WERI-Rb-1 (cell line): ENCODE measurements at regions not wholly inside any gene's neighbourhood (a gene's known extent, or its start where the extent isn't known, plus 50 kb on each side); places are given as distances from the start of the nearest gene placed in this dataset.

Source experiments
- DNase-seq: peaks from one replicate; pipeline ENCODE4 v3.0.0-alpha.2; 2020
- H3K27ac ChIP-seq: fragments of 250-450 bp; sonication (Bioruptor Pico); 2 replicates; pipeline ENCODE4 v1.5.1; 2020; ENCODE audit warnings: mild to moderate bottlenecking, moderate library complexity
- H3K27me3 ChIP-seq: fragments of 250-450 bp; sonication (Bioruptor Pico); 2 replicates; pipeline ENCODE4 v1.5.1; 2021; ENCODE audit warnings: mild to moderate bottlenecking, low read depth, moderate library complexity; ENCODE audit not compliant: insufficient read depth, severe bottlenecking
- H3K36me3 ChIP-seq: fragments of 250-450 bp; sonication (Bioruptor Pico); 2 replicates; pipeline ENCODE4 v1.5.1; 2020; ENCODE audit warnings: mild to moderate bottlenecking, moderate library complexity
- H3K4me3 ChIP-seq: 2 replicates; pipeline ENCODE4 v1.5.1; 2011; ENCODE audit warnings: low read depth, mild to moderate bottlenecking, control low read depth, low read length
- H3K9me3 ChIP-seq: fragments of 250-450 bp; sonication (Bioruptor Pico); 2 replicates; pipeline ENCODE4 v1.5.1; 2021; ENCODE audit warnings: mild to moderate bottlenecking, moderate library complexity; ENCODE audit not compliant: severe bottlenecking
- TF ChIP-seq, protein P1 (sequence below): IDR thresholded peaks from 2 replicates; pipeline ENCODE4 v1.5.1; 2011; ENCODE audit warnings: low read depth, mild to moderate bottlenecking, control low read depth, inconsistent platforms, low read length

- Histone ChIP-seq H3K36me3 (no peaks in the 10 kb centered on the region), H3K27me3 (no peaks in the 10 kb centered on the region), H3K9me3 (no peaks in the 10 kb centered on the region), H3K27ac (no peak overlapping the region), H3K4me3 (no peak overlapping the region)
- no peak for DNase-seq
- TF ChIP-seq, protein P1, sequence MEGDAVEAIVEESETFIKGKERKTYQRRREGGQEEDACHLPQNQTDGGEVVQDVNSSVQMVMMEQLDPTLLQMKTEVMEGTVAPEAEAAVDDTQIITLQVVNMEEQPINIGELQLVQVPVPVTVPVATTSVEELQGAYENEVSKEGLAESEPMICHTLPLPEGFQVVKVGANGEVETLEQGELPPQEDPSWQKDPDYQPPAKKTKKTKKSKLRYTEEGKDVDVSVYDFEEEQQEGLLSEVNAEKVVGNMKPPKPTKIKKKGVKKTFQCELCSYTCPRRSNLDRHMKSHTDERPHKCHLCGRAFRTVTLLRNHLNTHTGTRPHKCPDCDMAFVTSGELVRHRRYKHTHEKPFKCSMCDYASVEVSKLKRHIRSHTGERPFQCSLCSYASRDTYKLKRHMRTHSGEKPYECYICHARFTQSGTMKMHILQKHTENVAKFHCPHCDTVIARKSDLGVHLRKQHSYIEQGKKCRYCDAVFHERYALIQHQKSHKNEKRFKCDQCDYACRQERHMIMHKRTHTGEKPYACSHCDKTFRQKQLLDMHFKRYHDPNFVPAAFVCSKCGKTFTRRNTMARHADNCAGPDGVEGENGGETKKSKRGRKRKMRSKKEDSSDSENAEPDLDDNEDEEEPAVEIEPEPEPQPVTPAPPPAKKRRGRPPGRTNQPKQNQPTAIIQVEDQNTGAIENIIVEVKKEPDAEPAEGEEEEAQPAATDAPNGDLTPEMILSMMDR = no peak
Measured at GRCh38 chr14:58760121-58760520, 122.4 kb downstream of the DACT1 start.

DNA sequence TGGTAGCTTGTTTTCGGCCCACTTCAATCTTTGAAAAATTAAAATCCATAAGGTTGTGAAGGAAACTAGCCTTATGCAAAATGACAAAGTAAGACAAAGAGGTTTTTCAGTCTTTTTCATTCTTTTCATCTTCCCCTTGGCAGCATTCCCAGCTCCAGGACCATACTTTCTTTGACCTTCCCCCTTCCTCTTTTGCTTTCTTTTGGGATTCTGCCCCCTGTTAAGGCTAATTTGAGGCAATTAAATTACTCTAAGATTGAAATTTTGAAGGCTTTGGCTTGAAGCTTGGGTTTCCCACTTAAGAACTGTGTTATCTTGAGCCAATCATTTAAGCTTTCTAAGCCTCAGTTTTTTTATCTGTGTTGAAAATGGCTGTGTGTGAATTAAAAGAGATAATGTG, 124.9 kb downstream of the DACT1 start:
- H3K36me3 ChIP-seq = no peaks in the 10 kb centered on the region
- no peak for DNase-seq
- H3K9me3 ChIP-seq = no peaks in the 10 kb centered on the region
- no peak overlapping the region for H3K4me3 ChIP-seq
- TF ChIP-seq, protein P1 = no peak
- H3K27ac ChIP-seq = no peak overlapping the region
- H3K27me3 ChIP-seq = no peaks in the 10 kb centered on the region

GRCh38 chr14:58763210-58763609, 125.4 kb downstream of the DACT1 start:
- TF ChIP-seq, protein P1 = no peak

GRCh38 chr14:58765418-58765831, 127.7 kb downstream of the DACT1 start:
- Histone ChIP-seq H3K27ac (peak overlapping the region; percentile 67), H3K9me3 (no peaks in the 10 kb centered on the region), H3K4me3 (peak overlapping the region; percentile 36), H3K36me3 (no peaks in the 10 kb centered on the region), H3K27me3 (no peaks in the 10 kb centered on the region)
- DNase-seq = peak; percentile 72
- TF ChIP-seq, protein P1 = no peak

More at GRCh38 chr14:58763210-58763609, 125.4 kb downstream of the DACT1 start:
- H3K4me3 ChIP-seq = no peak overlapping the region
- DNase-seq = peak; percentile 17
- H3K27ac ChIP-seq = no peak overlapping the region
- H3K9me3 ChIP-seq = no peaks in the 10 kb centered on the region
- no peaks in the 10 kb centered on the region for H3K27me3 ChIP-seq
- H3K36me3 ChIP-seq = no peaks in the 10 kb centered on the region

- H3K9me3 ChIP-seq = no peaks in the 10 kb centered on the region
- no peak for DNase-seq
- TF ChIP-seq, protein P1 = no peak
- no peaks in the 10 kb centered on the region for H3K27me3 ChIP-seq
- peak overlapping the region; percentile 67 for H3K27ac ChIP-seq
- H3K36me3 ChIP-seq = no peaks in the 10 kb centered on the region
- H3K4me3 ChIP-seq = peak overlapping the region; percentile 36
Measured at GRCh38 chr14:58765843-58766242, 128.1 kb downstream of the DACT1 start.

- Histone ChIP-seq H3K36me3 (no peaks in the 10 kb centered on the region), H3K9me3 (no peaks in the 10 kb centered on the region), H3K27ac (no peak overlapping the region), H3K27me3 (no peaks in the 10 kb centered on the region), H3K4me3 (no peak overlapping the region)
- TF ChIP-seq, protein P1 = no peak
- no peak for DNase-seq
Measured at GRCh38 chr14:58769011-58769643, 131.4 kb downstream of the DACT1 start.
